ENCODE measurements at regions not wholly inside any gene's neighbourhood (a gene's known extent, or its start where the extent isn't known, plus 50 kb on each side); places are given as distances from the start of the nearest gene placed in this dataset.

DNA sequence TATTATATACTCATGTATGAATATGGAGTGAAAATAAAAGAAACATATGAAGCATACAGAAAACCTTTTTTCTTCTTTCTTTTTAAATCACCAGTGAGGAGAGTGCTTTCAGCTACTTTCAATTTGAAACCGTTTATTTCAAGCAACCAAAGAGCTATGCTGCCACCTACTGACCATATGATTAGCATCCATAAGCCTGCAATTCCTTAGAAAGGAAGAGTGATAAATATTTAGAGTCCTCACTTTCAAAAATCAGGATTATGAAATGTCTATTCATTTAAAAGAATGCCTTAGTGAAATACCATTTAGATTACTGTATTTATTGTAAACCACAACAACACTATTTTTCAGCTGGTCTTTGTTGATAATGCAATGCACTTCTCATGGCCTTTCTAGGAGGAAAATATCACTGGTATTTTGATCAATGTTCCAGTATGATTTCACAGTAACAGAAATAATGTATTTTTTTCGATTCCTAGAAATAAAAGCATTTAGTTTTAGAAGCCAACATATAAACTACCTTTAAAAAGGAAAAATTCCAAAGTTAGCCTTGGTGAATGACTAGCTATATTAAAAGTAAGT lies 667.6 kb downstream of the PCDH18 start:
- peak; percentile 51 for DNase-seq (ENCODE audit: low read depth)
- TF ChIP-seq, protein P1, sequence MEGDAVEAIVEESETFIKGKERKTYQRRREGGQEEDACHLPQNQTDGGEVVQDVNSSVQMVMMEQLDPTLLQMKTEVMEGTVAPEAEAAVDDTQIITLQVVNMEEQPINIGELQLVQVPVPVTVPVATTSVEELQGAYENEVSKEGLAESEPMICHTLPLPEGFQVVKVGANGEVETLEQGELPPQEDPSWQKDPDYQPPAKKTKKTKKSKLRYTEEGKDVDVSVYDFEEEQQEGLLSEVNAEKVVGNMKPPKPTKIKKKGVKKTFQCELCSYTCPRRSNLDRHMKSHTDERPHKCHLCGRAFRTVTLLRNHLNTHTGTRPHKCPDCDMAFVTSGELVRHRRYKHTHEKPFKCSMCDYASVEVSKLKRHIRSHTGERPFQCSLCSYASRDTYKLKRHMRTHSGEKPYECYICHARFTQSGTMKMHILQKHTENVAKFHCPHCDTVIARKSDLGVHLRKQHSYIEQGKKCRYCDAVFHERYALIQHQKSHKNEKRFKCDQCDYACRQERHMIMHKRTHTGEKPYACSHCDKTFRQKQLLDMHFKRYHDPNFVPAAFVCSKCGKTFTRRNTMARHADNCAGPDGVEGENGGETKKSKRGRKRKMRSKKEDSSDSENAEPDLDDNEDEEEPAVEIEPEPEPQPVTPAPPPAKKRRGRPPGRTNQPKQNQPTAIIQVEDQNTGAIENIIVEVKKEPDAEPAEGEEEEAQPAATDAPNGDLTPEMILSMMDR (IDR thresholded peaks at IDR 0.05; ENCODE audit: control insufficient read depth, extremely low read depth, insufficient read depth) = peak; percentile 71
- no peak overlapping the region for H3K4me3 ChIP-seq (ENCODE audit: low read depth, low read length)

DNA sequence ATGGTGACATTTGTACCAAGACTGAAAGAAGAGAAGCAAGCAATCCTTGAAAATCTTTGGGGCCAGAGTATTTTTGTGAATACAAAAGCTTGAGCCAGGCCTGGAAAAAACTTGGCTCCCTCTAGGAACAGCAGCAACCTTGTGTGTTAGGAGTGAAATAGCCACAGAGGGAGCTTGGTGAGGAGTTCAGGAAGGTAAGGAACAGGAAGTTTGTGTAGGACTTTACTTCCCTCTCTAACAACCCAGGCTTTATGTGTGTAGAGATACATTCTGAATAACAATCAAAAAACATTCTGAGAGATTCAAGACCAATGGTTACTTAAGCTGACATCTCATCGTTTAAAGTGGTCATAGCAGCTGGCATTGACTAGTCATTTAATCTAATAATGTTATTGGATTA lies 668.5 kb downstream of the PCDH18 start:
- H3K4me3 ChIP-seq (ENCODE audit: low read depth, low read length) = no peak overlapping the region
- TF ChIP-seq, protein P1 (IDR thresholded peaks at IDR 0.05; ENCODE audit: control insufficient read depth, extremely low read depth, insufficient read depth) = no peak
- DNase-seq (ENCODE audit: low read depth) = no peak

DNA sequence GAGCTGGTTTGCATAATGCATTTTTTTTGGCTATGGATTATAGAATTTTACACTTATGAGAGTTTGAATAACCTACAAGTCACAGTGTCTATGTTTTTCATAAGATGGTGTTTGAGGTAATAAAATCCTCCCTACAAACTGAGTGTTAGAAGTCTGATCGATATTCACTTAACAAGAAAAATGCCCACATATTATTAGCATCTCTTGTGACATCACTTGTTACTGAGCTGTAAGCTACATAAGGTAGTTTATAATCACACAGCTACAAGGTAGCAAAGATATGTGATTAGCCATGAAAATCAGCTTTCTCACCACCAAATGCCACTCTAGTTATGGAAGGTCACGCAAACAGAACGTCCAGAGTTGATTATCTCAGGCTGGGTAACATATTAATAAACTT lies 669.6 kb downstream of the PCDH18 start:
- TF ChIP-seq, protein P1 (IDR thresholded peaks at IDR 0.05; ENCODE audit: control insufficient read depth, extremely low read depth, insufficient read depth) = no peak
- peak; percentile 13 for DNase-seq (ENCODE audit: low read depth)
- no peak overlapping the region for H3K4me3 ChIP-seq (ENCODE audit: low read depth, low read length)

DNA sequence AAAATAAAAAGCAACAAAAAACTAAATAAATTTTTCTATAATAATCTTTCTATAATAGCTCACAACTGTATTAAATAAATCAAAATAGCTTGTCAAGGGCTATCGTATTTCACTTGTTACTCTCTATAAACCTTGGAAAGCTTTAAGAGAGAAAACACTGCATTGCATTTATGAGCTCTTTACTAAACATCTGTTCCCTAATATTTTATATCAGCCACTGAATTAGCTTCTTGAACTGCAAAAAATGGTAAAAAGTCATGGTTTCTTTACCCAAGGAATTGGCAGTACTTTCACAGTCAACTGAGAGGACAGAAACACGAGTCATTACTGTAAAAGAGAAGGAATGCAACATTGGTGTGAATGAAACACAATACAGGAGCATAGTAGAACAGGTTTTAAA lies 671.2 kb downstream of the PCDH18 start:
- no peak for DNase-seq (ENCODE audit: low read depth)
- TF ChIP-seq, protein P1 (IDR thresholded peaks at IDR 0.05; ENCODE audit: control insufficient read depth, extremely low read depth, insufficient read depth) = no peak
- no peak overlapping the region for H3K4me3 ChIP-seq (ENCODE audit: low read depth, low read length)

DNA sequence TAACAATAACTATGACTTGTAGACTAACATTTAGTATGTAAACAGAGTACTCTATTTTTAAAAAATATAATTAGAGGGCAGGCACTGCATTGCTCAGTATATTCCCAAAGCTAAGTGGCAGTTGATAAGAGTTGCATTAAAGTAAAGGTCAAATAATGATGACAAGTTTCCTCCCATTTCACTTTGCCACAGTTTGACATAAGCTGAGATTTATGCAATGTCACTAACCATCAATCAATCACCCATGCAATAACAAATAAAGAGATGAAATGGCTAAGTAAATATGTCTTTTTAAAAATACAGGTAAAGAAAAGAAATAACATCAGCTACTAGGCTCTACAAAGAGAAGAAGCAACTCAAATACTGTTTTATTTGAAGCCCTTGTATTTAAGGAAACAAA lies 673.4 kb downstream of the PCDH18 start:
- DNase-seq (ENCODE audit: low read depth) = no peak
- TF ChIP-seq, protein P1 (IDR thresholded peaks at IDR 0.05; ENCODE audit: control insufficient read depth, extremely low read depth, insufficient read depth) = no peak
- no peak overlapping the region for H3K4me3 ChIP-seq (ENCODE audit: low read depth, low read length)

DNA sequence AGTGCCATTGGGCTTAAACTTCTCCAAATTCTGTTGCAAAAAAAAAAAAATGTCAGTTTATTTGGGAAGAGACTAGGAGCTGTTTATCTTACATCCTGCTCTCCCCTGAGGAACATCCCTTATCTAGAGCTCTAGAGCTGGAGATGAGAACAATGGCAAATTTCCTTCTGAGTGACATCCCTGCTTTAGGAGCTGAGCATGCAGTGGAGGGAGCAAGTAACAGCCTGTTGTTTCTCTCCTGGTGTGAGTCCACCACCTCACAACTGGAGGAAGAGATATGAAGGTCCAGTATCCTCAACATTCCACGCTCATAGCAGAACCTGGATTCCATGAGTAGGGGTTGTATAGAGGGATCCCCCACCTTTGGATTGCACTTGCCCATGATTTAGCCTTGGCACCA lies 676.4 kb downstream of the PCDH18 start:
- TF ChIP-seq, protein P1 (IDR thresholded peaks at IDR 0.05; ENCODE audit: control insufficient read depth, extremely low read depth, insufficient read depth) = no peak
- no peak overlapping the region for H3K4me3 ChIP-seq (ENCODE audit: low read depth, low read length)

DNA sequence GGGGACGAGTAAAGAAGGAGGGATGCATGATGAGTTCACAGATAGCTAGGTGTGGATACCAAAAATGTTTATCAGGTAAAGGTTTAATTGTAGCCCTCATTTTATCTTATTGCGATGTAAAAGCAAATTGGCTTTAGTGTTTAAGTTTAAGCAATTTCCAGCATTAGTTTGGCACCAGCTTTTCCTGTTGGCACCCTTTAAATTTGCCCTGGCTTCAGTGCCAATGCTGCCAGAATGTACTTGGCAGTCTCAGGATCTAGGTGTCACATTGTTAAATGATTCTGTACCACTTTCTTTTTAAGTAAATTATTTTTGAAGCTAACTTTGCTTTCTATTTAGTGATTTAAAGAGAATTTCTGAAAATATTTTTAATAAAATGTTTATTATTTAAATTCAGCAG lies 681.8 kb downstream of the PCDH18 start:
- DNase-seq (ENCODE audit: low read depth) = no peak
- no peak overlapping the region for H3K4me3 ChIP-seq (ENCODE audit: low read depth, low read length)
- TF ChIP-seq, protein P1 (IDR thresholded peaks at IDR 0.05; ENCODE audit: control insufficient read depth, extremely low read depth, insufficient read depth) = no peak

More for the DNA sequence above, 676.4 kb downstream of the PCDH18 start:
- DNase-seq (ENCODE audit: low read depth) = no peak

Measured in LNCaP clone FGC (cell line).